HepG2 (cell line): ENCODE measurements at regions not wholly inside any gene's neighbourhood (a gene's known extent, or its start where the extent isn't known, plus 50 kb on each side); places are given as distances from the start of the nearest gene placed in this dataset.

Experiments
- ATAC-seq: fragments of 200-7000 bp; cut with Tn5 transposase; 3 replicates; pipeline ENCODE4 v1.9.1; 2020; ENCODE audit warnings: mild to moderate bottlenecking, moderate library complexity
- BruUV-seq: library from RNA; stranded (reverse); fragments of 400-500 nt; replicated peaks from 2 replicates; lab custom pipeline; 2021; lab: Mats Ljungman, UMichigan
- CTCF ChIA-PET: fragments of 300-600 bp; formaldehyde crosslinking; extraction: SDS; loops from one replicate; lab custom pipeline; 2021; ENCODE audit warnings: low total read pairs, inconsistent platforms, low intra/inter-chr PET ratio; lab: Yijun Ruan, JAX
- POLR2A ChIA-PET: fragments of 350-600 bp; sonication (Branson Sonifier 250); formaldehyde crosslinking; loops from one replicate; lab custom pipeline; 2020; ENCODE audit warnings: antibody characterized with exemption, inconsistent platforms; lab: Yijun Ruan, JAX
- DNase-seq: peaks from one replicate; pipeline ENCODE4 v3.0.0-alpha.2; 2015; ENCODE audit warnings: low spot score
- FAIRE-seq: peaks from 3 replicates; lab custom pipeline; 2011; peaks lifted over from hg19 to GRCh38; lab: Jason Lieb, UNC
- H2AFZ ChIP-seq: one replicate; pipeline ENCODE4 v1.6.1; 2011; ENCODE audit warnings: low read length, inconsistent platforms
- H3K27ac ChIP-seq: fragments of 300-600 bp; 3 replicates; pipeline ENCODE4 v1.8.0; 2011; ENCODE audit warnings: mixed run types, mild to moderate bottlenecking, mixed read lengths, low read length, inconsistent platforms; ENCODE audit not compliant: insufficient read depth; ENCODE audit errors: extremely low read length
- H3K27me3 ChIP-seq, 2 experiments: fragments of 200-600 bp in 1 of 2; 2 replicates in 1 of 2; 3 replicates in 1 of 2; pipeline versions ENCODE4 v1.6.0 to v1.8.0; 2011; ENCODE audit warnings: low read length in 2 of 2, mild to moderate bottlenecking in 2 of 2, moderate library complexity in 2 of 2, inconsistent platforms in 1 of 2; ENCODE audit not compliant: insufficient read depth in 2 of 2, control insufficient read depth in 1 of 2
- H3K36me3 ChIP-seq, 2 experiments: fragments of 200-600 bp in 1 of 2; replicated peaks in 1 of 2; 2 replicates in 1 of 2; 3 replicates in 1 of 2; pipeline versions ENCODE4 v1.5.1 to v1.8.0; 2011; ENCODE audit warnings: low read length in 2 of 2, inconsistent platforms in 1 of 2; ENCODE audit not compliant: insufficient read depth in 2 of 2, control insufficient read depth in 1 of 2
- H3K4me1 ChIP-seq: 2 replicates; pipeline ENCODE4 v1.5.1; 2012; ENCODE audit warnings: low read length, inconsistent platforms; ENCODE audit not compliant: insufficient read depth
- H3K4me2 ChIP-seq: 2 replicates; pipeline ENCODE4 v1.6.0; 2011; ENCODE audit warnings: low read depth, low read length, inconsistent platforms
- H3K4me3 ChIP-seq, 3 experiments: fragments of 200-600 bp in 1 of 3; sonication (generic), shearing (Covaris generic) in 1 of 3; replicated peaks in 1 of 3; 2 replicates each; pipeline ENCODE4 v1.5.1; 2011 to 2016; ENCODE audit warnings: low read length in 3 of 3, inconsistent platforms in 2 of 3, low read depth in 2 of 3, mild to moderate bottlenecking in 2 of 3, control low read depth in 1 of 3, mixed read lengths in 1 of 3; ENCODE audit not compliant: insufficient read depth in 1 of 3
- H3K79me2 ChIP-seq: one replicate; pipeline ENCODE4 v1.6.1; 2011; ENCODE audit warnings: low read length, inconsistent platforms; ENCODE audit not compliant: insufficient read depth
- H3K9ac ChIP-seq: 2 replicates; pipeline ENCODE4 v1.6.0; 2011; ENCODE audit warnings: mild to moderate bottlenecking, low read depth, low read length, inconsistent platforms; ENCODE audit not compliant: insufficient read depth
- H3K9me3 ChIP-seq: 2 replicates; pipeline ENCODE4 v1.5.1; 2012; ENCODE audit warnings: mild to moderate bottlenecking, low read length
- H4K20me1 ChIP-seq: 2 replicates; pipeline ENCODE4 v1.6.0; 2011; ENCODE audit warnings: inconsistent platforms, mild to moderate bottlenecking, low read length, moderate library complexity; ENCODE audit not compliant: insufficient read depth
- ATF1 ChIP-seq: IDR thresholded peaks from 2 replicates; pipeline ENCODE4 v1.6.1; 2016; ENCODE audit warnings: mild to moderate bottlenecking, control low read depth
- ATM ChIP-seq: fragments of 450-650 bp; IDR thresholded peaks from 2 replicates; pipeline ENCODE4 v1.7.1; 2017; ENCODE audit warnings: mild to moderate bottlenecking, borderline replicate concordance
- MTA3 ChIP-seq: sonication (generic); formaldehyde crosslinking; IDR thresholded peaks from 2 replicates; pipeline ENCODE4 v1.4.0; 2020; ENCODE audit warnings: missing genetic modification reagents
- PAXIP1 ChIP-seq: sonication (generic); formaldehyde crosslinking; conservative IDR thresholded peaks from 2 replicates; pipeline ENCODE4 v1.4.0; 2020; ENCODE audit warnings: mild to moderate bottlenecking, missing genetic modification reagents, moderate library complexity
- PHF8 ChIP-seq: sonication (generic); formaldehyde crosslinking; IDR thresholded peaks from 2 replicates; pipeline ENCODE4 v1.5.0; 2020; ENCODE audit warnings: missing genetic modification reagents
- RBM39 ChIP-seq: fragments of 200-400 bp; formaldehyde crosslinking; IDR thresholded peaks from one replicate; pipeline ENCODE4 v1.6.1; 2018; ENCODE audit warnings: antibody characterized with exemption, mild to moderate bottlenecking, low read depth, low read length; ENCODE audit not compliant: poor library complexity, severe bottlenecking
- SATB2 ChIP-seq: sonication (generic); formaldehyde crosslinking; IDR thresholded peaks from 2 replicates; pipeline ENCODE4 v1.5.0; 2020; ENCODE audit warnings: missing genetic modification reagents
- ZBTB14 ChIP-seq: sonication (generic); formaldehyde crosslinking; IDR thresholded peaks from 2 replicates; pipeline ENCODE4 v1.4.0; 2020; ENCODE audit warnings: missing genetic modification reagents
- ZNF335 ChIP-seq: sonication (generic); formaldehyde crosslinking; IDR thresholded peaks from 2 replicates; pipeline ENCODE4 v1.4.0; 2020; ENCODE audit warnings: missing genetic modification reagents
- ZNF552 ChIP-seq: sonication (generic); formaldehyde crosslinking; IDR thresholded peaks from 2 replicates; pipeline ENCODE4 v1.9.0; 2022; ENCODE audit warnings: missing genetic modification reagents, mild to moderate bottlenecking, borderline replicate concordance
- ZNF672 ChIP-seq: sonication (generic); formaldehyde crosslinking; IDR thresholded peaks from 2 replicates; pipeline ENCODE4 v1.8.1; 2022; ENCODE audit warnings: missing genetic modification reagents
- ZNF773 ChIP-seq: sonication (generic); formaldehyde crosslinking; IDR thresholded peaks from 2 replicates; pipeline ENCODE4 v1.4.0; 2020; ENCODE audit warnings: missing genetic modification reagents, borderline replicate concordance
- WGBS: methylation state at CpG from one replicate; pipeline ENCODE4 v1.1.6; 2017; ENCODE audit warnings: low lambda C conversion rate; 5-methylcytosine and 5-hydroxymethylcytosine counted together
- in situ Hi-C: cut with HindIII; loops from 2 replicates; pipeline ENCODE4 v1.10.0; 2017; ENCODE audit warnings: low pct_unique_long_range_greater_than_20kb; ENCODE audit not compliant: extremely low pct_ligation_motif_present
- intact Hi-C: fragments of 100-400 bp; cut with micrococcal nuclease; formaldehyde crosslinking; loops from one replicate; pipeline ENCODE4 v1.10.0; 2022; ENCODE audit not compliant: unreplicated experiment
- TF ChIP-seq, protein P1 (sequence below): sonication (generic); formaldehyde crosslinking; IDR thresholded peaks from 2 replicates; pipeline ENCODE4 v1.8.1; 2023; ENCODE audit warnings: mild to moderate bottlenecking, missing genetic modification reagents, borderline replicate concordance
- TF ChIP-seq, protein P2 (sequence below): IDR thresholded peaks from 2 replicates; pipeline ENCODE4 v1.6.1; 2016; ENCODE audit warnings: missing biosample characterization, missing genetic modification reagents, low read depth

- Histone ChIP-seq H3K4me1 (0 out of 2 replicates have a peak, but pooled peaks cover 9% of the 10 kb centered on the region), H3K4me2 (no peak overlapping the region), H2AFZ (no peak overlapping the region), H4K20me1 (no peaks in the 10 kb centered on the region), H3K36me3 (no peaks in the 10 kb centered on the region), H3K9ac (no peak overlapping the region), H3K27ac (no peak overlapping the region), H3K9me3 (no peaks in the 10 kb centered on the region), H3K27me3 (no peaks in the 10 kb centered on the region), H3K79me2 (no peaks in the 10 kb centered on the region), H3K4me3 (no peak overlapping the region)
- 78% methylated on average over 2 of the region's 2 CpGs for WGBS
- POLR2A ChIA-PET: no interaction called here
- intact Hi-C loops: no loop called here
- DNase-seq (no peak), ATAC-seq (no peak), FAIRE-seq (no peak)
- no TSS peak for BruUV-seq
- CTCF ChIA-PET: no interaction called here
- in situ Hi-C loops: no loop called here
- TF ChIP-seq MTA3: no peak
- no peak for TF ChIP-seq ZNF335
- no peak for TF ChIP-seq SATB2
- no peak for TF ChIP-seq ATF1 (CRISPR knock-in tag)
- TF ChIP-seq ZNF773 (CRISPR knock-in tag): no peak
- TF ChIP-seq PAXIP1: no peak
- no peak for TF ChIP-seq PHF8 (CRISPR knock-in tag)
- TF ChIP-seq ATM: no peak
- TF ChIP-seq ZNF552: no peak
- TF ChIP-seq, protein P1, sequence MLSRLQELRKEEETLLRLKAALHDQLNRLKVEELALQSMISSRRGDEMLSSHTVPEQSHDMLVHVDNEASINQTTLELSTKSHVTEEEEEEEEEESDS (CRISPR knock-in tag): no peak
- TF ChIP-seq ZNF672 (CRISPR knock-in tag): no peak
- TF ChIP-seq RBM39: no peak
- TF ChIP-seq ZBTB14 (CRISPR knock-in tag): no peak
- TF ChIP-seq, protein P2, sequence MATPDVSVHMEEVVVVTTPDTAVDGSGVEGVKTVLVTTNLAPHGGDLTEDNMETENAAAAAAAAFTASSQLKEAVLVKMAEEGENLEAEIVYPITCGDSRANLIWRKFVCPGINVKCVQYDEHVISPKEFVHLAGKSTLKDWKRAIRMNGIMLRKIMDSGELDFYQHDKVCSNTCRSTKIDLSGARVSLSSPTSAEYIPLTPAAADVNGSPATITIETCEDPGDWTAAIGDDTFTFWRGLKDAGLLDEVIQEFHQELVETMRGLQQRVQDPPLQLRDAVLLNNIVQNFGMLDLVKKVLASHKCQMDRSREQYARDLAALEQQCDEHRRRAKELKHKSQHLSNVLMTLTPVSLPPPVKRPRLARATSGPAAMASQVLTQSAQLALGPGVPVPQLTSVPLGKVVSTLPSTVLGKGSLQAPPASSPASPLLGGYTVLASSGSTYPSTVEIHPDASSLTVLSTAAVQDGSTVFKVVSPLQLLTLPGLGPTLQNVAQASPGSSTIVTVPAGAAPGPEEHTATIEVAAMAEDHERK (CRISPR knock-in tag): no peak
Observed at GRCh38 chr12:31819427-31819826, 90.6 kb upstream of the AMN1 start.
